H9 (cell line): ENCODE measurements at regions not wholly inside any gene's neighbourhood (a gene's known extent, or its start where the extent isn't known, plus 50 kb on each side); places are given as distances from the start of the nearest gene placed in this dataset.

ENCODE experiments used
- DNase-seq: peaks from one replicate; pipeline ENCODE4 v3.0.0-alpha.2; 2017
- H2AFZ ChIP-seq: one replicate; pipeline ENCODE4 v1.6.1; 2013; ENCODE audit warnings: mild to moderate bottlenecking, low read length, control low read depth, moderate library complexity
- H2AK5ac ChIP-seq: 2 replicates; pipeline ENCODE4 v1.6.1; 2013; ENCODE audit warnings: low read length, control low read depth, mixed read lengths; ENCODE audit not compliant: insufficient read length
- H2BK120ac ChIP-seq: one replicate; pipeline ENCODE4 v1.6.1; 2013; ENCODE audit warnings: low read depth, mild to moderate bottlenecking, low read length, control low read depth, inconsistent platforms; ENCODE audit not compliant: poor library complexity, severe bottlenecking
- H2BK12ac ChIP-seq: 2 replicates; pipeline ENCODE4 v1.6.1; 2013; ENCODE audit warnings: low read length, control low read depth, mixed read lengths, low read depth; ENCODE audit not compliant: insufficient read length
- H2BK15ac ChIP-seq: 2 replicates; pipeline ENCODE4 v1.6.1; 2013; ENCODE audit warnings: low read depth, low read length, control low read depth
- H2BK20ac ChIP-seq: one replicate; pipeline ENCODE4 v1.6.1; 2013; ENCODE audit warnings: low read depth, mild to moderate bottlenecking, low read length, control low read depth, inconsistent platforms; ENCODE audit not compliant: poor library complexity, severe bottlenecking
- H2BK5ac ChIP-seq: 2 replicates; pipeline ENCODE4 v1.6.1; 2013; ENCODE audit warnings: low read length, control low read depth, mixed read lengths; ENCODE audit not compliant: insufficient read length
- H3K14ac ChIP-seq: 2 replicates; pipeline ENCODE4 v1.6.1; 2013; ENCODE audit warnings: low read length, control low read depth; ENCODE audit not compliant: insufficient read depth
- H3K18ac ChIP-seq: 2 replicates; pipeline ENCODE4 v1.6.1; 2013; ENCODE audit warnings: low read depth, mild to moderate bottlenecking, mixed read lengths, low read length, control low read depth; ENCODE audit not compliant: insufficient read length
- H3K23ac ChIP-seq: 2 replicates; pipeline ENCODE4 v1.6.1; 2013; ENCODE audit warnings: low read length, control low read depth, mixed read lengths, low read depth; ENCODE audit not compliant: insufficient read length
- H3K23me2 ChIP-seq: 2 replicates; pipeline ENCODE4 v1.6.1; 2013; ENCODE audit warnings: low read depth, mild to moderate bottlenecking, mixed read lengths, low read length, control low read depth; ENCODE audit not compliant: insufficient read length, poor library complexity, severe bottlenecking
- H3K27ac ChIP-seq: 2 replicates; pipeline ENCODE4 v1.5.1; 2013; ENCODE audit warnings: low read length, control low read depth, mixed read lengths, low read depth; ENCODE audit not compliant: insufficient read length
- H3K27me3 ChIP-seq: 2 replicates; pipeline ENCODE4 v1.6.1; 2013; ENCODE audit warnings: low read length, control low read depth, inconsistent platforms; ENCODE audit not compliant: insufficient read depth
- H3K4ac ChIP-seq: 2 replicates; pipeline ENCODE4 v1.6.1; 2013; ENCODE audit warnings: low read depth, mild to moderate bottlenecking, control low read depth, inconsistent platforms, low read length, moderate library complexity
- H3K4me1 ChIP-seq: 2 replicates; pipeline ENCODE4 v1.6.1; 2013; ENCODE audit warnings: low read length, control low read depth, inconsistent platforms; ENCODE audit not compliant: insufficient read depth
- H3K4me2 ChIP-seq: 2 replicates; pipeline ENCODE4 v1.6.1; 2013; ENCODE audit warnings: low read length, control low read depth, mixed read lengths; ENCODE audit not compliant: insufficient read length, insufficient read depth
- H3K56ac ChIP-seq: 2 replicates; pipeline ENCODE4 v1.6.1; 2013; ENCODE audit warnings: low read depth, mild to moderate bottlenecking, mixed read lengths, low read length, control low read depth; ENCODE audit not compliant: insufficient read length
- H3K79me1 ChIP-seq: 2 replicates; pipeline ENCODE4 v1.6.1; 2013; ENCODE audit warnings: low read depth, mild to moderate bottlenecking, moderate library complexity, low read length, control low read depth, inconsistent platforms; ENCODE audit not compliant: insufficient read depth, poor library complexity, severe bottlenecking
- H3K79me2 ChIP-seq: 2 replicates; pipeline ENCODE4 v1.6.1; 2013; ENCODE audit warnings: low read length, control low read depth, inconsistent platforms; ENCODE audit not compliant: insufficient read depth
- H3K9ac ChIP-seq: 2 replicates; pipeline ENCODE4 v1.6.1; 2013; ENCODE audit warnings: low read length, control low read depth, mixed read lengths; ENCODE audit not compliant: insufficient read length; ENCODE audit errors: extremely low read depth
- H3K9me3 ChIP-seq: one replicate; pipeline ENCODE4 v1.6.1; 2013; ENCODE audit warnings: low read depth, low read length, inconsistent platforms; ENCODE audit not compliant: control insufficient read depth
- H3T11ph ChIP-seq: one replicate; pipeline ENCODE4 v1.6.1; 2013; ENCODE audit warnings: mild to moderate bottlenecking, low read length, control low read depth, inconsistent platforms
- H4K20me1 ChIP-seq: one replicate; pipeline ENCODE4 v1.6.1; 2013; ENCODE audit not compliant: control insufficient read depth, insufficient read length, insufficient read depth
- H4K5ac ChIP-seq: 2 replicates; pipeline ENCODE4 v1.6.1; 2013; ENCODE audit warnings: low read depth, mild to moderate bottlenecking, mixed read lengths, low read length, control low read depth; ENCODE audit not compliant: insufficient read length
- H4K8ac ChIP-seq: replicated peaks from 2 replicates; pipeline ENCODE4 v1.6.1; 2013; ENCODE audit warnings: low read length, control low read depth, mixed read lengths, low read depth; ENCODE audit not compliant: insufficient read length
- H4K91ac ChIP-seq: 2 replicates; pipeline ENCODE4 v1.6.1; 2013; ENCODE audit warnings: low read depth, mild to moderate bottlenecking, moderate library complexity, mixed read lengths, low read length, control low read depth; ENCODE audit not compliant: insufficient read length
- H3K27ac Mint-ChIP-seq, 3 experiments: 2 replicates in 2 of 3; 3 replicates in 1 of 3; pipeline ENCODE4 v1.8.0; 2020 to 2021; ENCODE audit warnings: mixed read lengths in 3 of 3, mild to moderate bottlenecking in 1 of 3, moderate library complexity in 1 of 3
- H3K27me3 Mint-ChIP-seq: 2 replicates; pipeline ENCODE4 v1.8.0; 2021; ENCODE audit warnings: low read depth, mild to moderate bottlenecking, moderate library complexity, mixed read lengths
- H3K36me3 Mint-ChIP-seq, 3 experiments: 2 replicates in 2 of 3; 3 replicates in 1 of 3; pipeline ENCODE4 v1.8.0; 2020 to 2021; ENCODE audit warnings: low read depth in 3 of 3, mixed read lengths in 3 of 3; ENCODE audit not compliant: insufficient read depth in 1 of 3
- H3K4me1 Mint-ChIP-seq, 2 experiments: 2 replicates each; pipeline ENCODE4 v1.8.0; 2020; ENCODE audit warnings: mixed read lengths in 2 of 2
- H3K4me3 Mint-ChIP-seq, 2 experiments: 2 replicates in 1 of 2; 3 replicates in 1 of 2; pipeline ENCODE4 v1.8.0; 2020 to 2021; ENCODE audit warnings: mild to moderate bottlenecking in 2 of 2, mixed read lengths in 2 of 2, moderate library complexity in 1 of 2
- H3K9me3 Mint-ChIP-seq, 2 experiments: 2 replicates in 1 of 2; 3 replicates in 1 of 2; pipeline ENCODE4 v1.8.0; 2020; ENCODE audit warnings: mild to moderate bottlenecking in 2 of 2, mixed read lengths in 2 of 2, moderate library complexity in 1 of 2
- WGBS: extraction: QIAGEN DNeasy Blood & Tissue Kit; methylation state at CpG from one replicate; pipeline ENCODE4 v1.1.7; 2013; ENCODE audit warnings: missing lambda C conversion rate, low lambda C conversion rate, mixed read lengths; ENCODE audit not compliant: insufficient read length; ENCODE audit errors: extremely low coverage; 5-methylcytosine and 5-hydroxymethylcytosine counted together
- TF ChIP-seq, protein P1 (sequence below): fragments of 200-600 bp; sonication (generic); conservative IDR thresholded peaks from 3 replicates; pipeline ENCODE4 v1.8.0; 2021; ENCODE audit warnings: antibody characterized with exemption, mild to moderate bottlenecking

DNA sequence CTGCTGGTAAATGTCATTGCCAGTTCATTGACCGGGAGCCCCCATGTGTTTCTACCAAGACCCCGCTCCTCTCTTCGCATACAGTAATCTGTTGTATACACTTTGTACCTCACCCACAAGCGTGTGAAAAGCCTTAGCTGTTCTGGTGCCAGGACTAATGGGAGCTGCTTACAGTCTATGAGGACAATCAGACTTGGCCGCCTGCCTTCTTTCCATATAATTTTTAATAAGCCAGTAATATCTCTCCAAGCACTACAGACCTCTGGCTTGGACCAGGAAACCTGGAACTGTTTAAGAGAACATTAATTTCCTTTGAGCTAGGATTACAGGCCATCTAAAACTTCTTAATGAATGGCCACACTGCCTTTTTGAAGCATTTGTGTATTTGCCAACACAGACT, 149.7 kb upstream of the MSX1 start:
- Histone ChIP-seq H3K23me2 (no peaks in the 10 kb centered on the region), H3K56ac (no peak overlapping the region), H3K18ac (no peak overlapping the region), H4K20me1 (no peaks in the 10 kb centered on the region), H3T11ph (no peak overlapping the region), H2BK12ac (no peak overlapping the region), H2AK5ac (no peak overlapping the region), H4K91ac (no peak overlapping the region), H3K9me3 (no peaks in the 10 kb centered on the region), H3K23ac (no peak overlapping the region), H3K27me3 (no peaks in the 10 kb centered on the region), H2BK120ac (no peak overlapping the region), H3K79me1 (no peaks in the 10 kb centered on the region), H2BK5ac (no peak overlapping the region), H2BK15ac (no peak overlapping the region), H3K4me2 (no peak overlapping the region), H2AFZ (no peak overlapping the region), H4K5ac (no peak overlapping the region), H3K14ac (no peak overlapping the region), H3K9ac (no peak overlapping the region), H4K8ac (no peak overlapping the region), H3K4ac (no peak overlapping the region), H2BK20ac (no peak overlapping the region), H3K27ac (no peak overlapping the region), H3K4me1 (no peaks in the 10 kb centered on the region), H3K79me2 (no peaks in the 10 kb centered on the region)
- Mint-ChIP-seq H3K36me3 (no peaks in the 10 kb centered on the region; a peak in 1 of 7 replicates), H3K27ac (no peak overlapping the region), H3K4me1 (peaks cover 11 to 12% of the 10 kb centered on the region in 2 experiments), H3K4me3 (no peak overlapping the region), H3K27me3 (peaks cover 63% of the 10 kb centered on the region), H3K9me3 (no peaks in the 10 kb centered on the region)
- DNase-seq = no peak
- no CpG with 5 or more reads among the region's 5 CpGs for WGBS
- TF ChIP-seq, protein P1, sequence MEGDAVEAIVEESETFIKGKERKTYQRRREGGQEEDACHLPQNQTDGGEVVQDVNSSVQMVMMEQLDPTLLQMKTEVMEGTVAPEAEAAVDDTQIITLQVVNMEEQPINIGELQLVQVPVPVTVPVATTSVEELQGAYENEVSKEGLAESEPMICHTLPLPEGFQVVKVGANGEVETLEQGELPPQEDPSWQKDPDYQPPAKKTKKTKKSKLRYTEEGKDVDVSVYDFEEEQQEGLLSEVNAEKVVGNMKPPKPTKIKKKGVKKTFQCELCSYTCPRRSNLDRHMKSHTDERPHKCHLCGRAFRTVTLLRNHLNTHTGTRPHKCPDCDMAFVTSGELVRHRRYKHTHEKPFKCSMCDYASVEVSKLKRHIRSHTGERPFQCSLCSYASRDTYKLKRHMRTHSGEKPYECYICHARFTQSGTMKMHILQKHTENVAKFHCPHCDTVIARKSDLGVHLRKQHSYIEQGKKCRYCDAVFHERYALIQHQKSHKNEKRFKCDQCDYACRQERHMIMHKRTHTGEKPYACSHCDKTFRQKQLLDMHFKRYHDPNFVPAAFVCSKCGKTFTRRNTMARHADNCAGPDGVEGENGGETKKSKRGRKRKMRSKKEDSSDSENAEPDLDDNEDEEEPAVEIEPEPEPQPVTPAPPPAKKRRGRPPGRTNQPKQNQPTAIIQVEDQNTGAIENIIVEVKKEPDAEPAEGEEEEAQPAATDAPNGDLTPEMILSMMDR = no peak
